Heart left ventricle (tissue), 13 donors: ENCODE measurements at regions not wholly inside any gene's neighbourhood (a gene's known extent, or its start where the extent isn't known, plus 50 kb on each side); places are given as distances from the start of the nearest gene placed in this dataset.

ENCODE experiments used
- CTCF ChIP-seq, 12 donors: fragments of 200-600 bp; sonication (generic) in 4 of 12; IDR thresholded peaks; one replicate each; pipeline versions ENCODE4 v1.5.0 to v1.8.0; 2018 to 2022; ENCODE audit warnings: antibody characterized with exemption in 12 of 12, mild to moderate bottlenecking in 5 of 12
- POLR2A ChIP-seq, 2 donors: fragments of 450-650 bp; IDR thresholded peaks; one replicate each; pipeline ENCODE4 v1.6.1; 2017; ENCODE audit warnings: antibody characterized with exemption in 2 of 2, mild to moderate bottlenecking in 2 of 2, moderate library complexity in 2 of 2
- donor health status: ischemic (EF 13 %, LVEDD 7.1; RV severe dilation, severe dysfunction).
- donor health status: DM: no; HTN: yes; CAD: no.
- donor health status: DM: no; HTN: no; CAD: no.
- donor health status: ischemic (EF 25% LVEDD 6.9; RV normal size, moderate dysfunction).
- donor health status: ischemic (EF 25% LVEDD 5.7; RV mildly dilated, moderate dysfunction).
- donor health status: ischemic (EF 35%, LVEDD 5.7; RV mildly dilated, moderate dysfunction).
- donor health status: nonischemic (EF 11% LVEDD 7.7; RV severe dilation, severe dysfunction).
- donor health status: DM: yes; HTN: yes; CAD: no.
- donor health status: PGD.
- donor health status: ischemic (EF 29% LVEDD 5.4; RV normal size, mild dysfunction).
- donor health status: nonischemic (EF 23%, LVEDD 6.1; RV moderate dilation, normal function).

DNA sequence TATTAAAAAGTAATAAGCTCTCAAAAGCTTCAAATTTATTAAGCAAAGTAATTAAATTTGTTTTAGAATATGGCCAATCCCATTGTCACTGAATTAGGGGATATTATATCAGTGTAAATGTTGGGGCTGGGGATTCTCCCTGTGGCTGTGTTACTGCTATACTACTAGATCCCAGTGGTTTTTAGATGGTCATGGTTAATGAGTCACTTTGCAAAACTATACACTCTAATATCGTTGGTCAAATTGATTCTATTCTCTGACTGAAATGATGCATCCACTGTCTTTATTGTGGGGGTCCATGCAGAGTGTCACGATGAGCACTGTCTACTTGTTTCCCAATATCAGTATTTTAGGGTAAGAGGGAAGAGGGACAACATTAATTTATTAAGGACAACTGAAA is 336.9 kb upstream of the PREP start:
- TF ChIP-seq CTCF (IDR thresholded peaks at IDR 0.05), result no peak
- no peak for TF ChIP-seq POLR2A (IDR thresholded peaks at IDR 0.05)
